ENCODE measurements at regions not wholly inside any gene's neighbourhood (a gene's known extent, or its start where the extent isn't known, plus 50 kb on each side); places are given as distances from the start of the nearest gene placed in this dataset.

GRCh38 chr2:8030573-8031303 is 651.1 kb upstream of the ID2 start:
- no peak overlapping the region for H3K4me3 Mint-ChIP-seq
- H3K4me1 Mint-ChIP-seq (ENCODE audit: low read depth), result peaks cover 6% of the 10 kb centered on the region
- no peaks in the 10 kb centered on the region for H3K9me3 Mint-ChIP-seq
- peaks cover 2% of the 10 kb centered on the region for H3K27me3 Mint-ChIP-seq (ENCODE audit: insufficient read depth)
- H3K36me3 Mint-ChIP-seq (ENCODE audit: low read depth), result no peaks in the 10 kb centered on the region
- no peak overlapping the region for H3K27ac Mint-ChIP-seq
- no peak for DNase-seq (ENCODE audit: low spot score)
- intact Hi-C loops (cut with micrococcal nuclease), result loop anchor here (5.0 kb wide), 1 partner anchor 108 kb away; no protein-coding TSS in a partner anchor

GRCh38 chr2:8031370-8031769 is 650.5 kb upstream of the ID2 start:
- no peak for DNase-seq (ENCODE audit: low spot score)
- H3K9me3 Mint-ChIP-seq, result no peaks in the 10 kb centered on the region
- no peak overlapping the region for H3K27ac Mint-ChIP-seq
- no peak overlapping the region for H3K4me3 Mint-ChIP-seq
- intact Hi-C loops (cut with micrococcal nuclease), result loop anchor here (5.0 kb wide), 1 partner anchor 109 kb away; no protein-coding TSS in a partner anchor
- H3K27me3 Mint-ChIP-seq (ENCODE audit: insufficient read depth), result peaks cover 2% of the 10 kb centered on the region
- H3K36me3 Mint-ChIP-seq (ENCODE audit: low read depth), result no peaks in the 10 kb centered on the region
- H3K4me1 Mint-ChIP-seq (ENCODE audit: low read depth), result peaks cover 6% of the 10 kb centered on the region

GRCh38 chr2:8033546-8034096 is 648.2 kb upstream of the ID2 start:
- intact Hi-C loops (cut with micrococcal nuclease), result loop anchor here (5.0 kb wide), 1 partner anchor 111 kb away; no protein-coding TSS in a partner anchor
- no peak for DNase-seq (ENCODE audit: low spot score)
- Mint-ChIP-seq H3K27me3 (ENCODE audit: insufficient read depth) (peaks cover 2% of the 10 kb centered on the region), H3K36me3 (ENCODE audit: low read depth) (peaks cover 3% of the 10 kb centered on the region), H3K4me1 (ENCODE audit: low read depth) (peaks cover 6% of the 10 kb centered on the region), H3K27ac (no peak overlapping the region), H3K4me3 (no peak overlapping the region), H3K9me3 (peaks cover 8% of the 10 kb centered on the region)

GRCh38 chr2:8036366-8036765 is 645.5 kb upstream of the ID2 start:
- Mint-ChIP-seq H3K4me1 (ENCODE audit: low read depth) (no peaks in the 10 kb centered on the region), H3K9me3 (peaks cover 13% of the 10 kb centered on the region), H3K27me3 (ENCODE audit: insufficient read depth) (peaks cover 2% of the 10 kb centered on the region), H3K4me3 (no peak overlapping the region), H3K36me3 (ENCODE audit: low read depth) (peaks cover 5% of the 10 kb centered on the region), H3K27ac (no peak overlapping the region)
- no peak for DNase-seq (ENCODE audit: low spot score)
- intact Hi-C loops (cut with micrococcal nuclease), result no loop called here

GRCh38 chr2:8039732-8040131 is 642.1 kb upstream of the ID2 start:
- Mint-ChIP-seq H3K27me3 (ENCODE audit: insufficient read depth) (peaks cover 2% of the 10 kb centered on the region), H3K27ac (no peak overlapping the region), H3K36me3 (ENCODE audit: low read depth) (peaks cover 5% of the 10 kb centered on the region), H3K4me3 (no peak overlapping the region), H3K9me3 (peaks cover 22% of the 10 kb centered on the region), H3K4me1 (ENCODE audit: low read depth) (no peaks in the 10 kb centered on the region)
- DNase-seq (ENCODE audit: low spot score), result no peak
- intact Hi-C loops (cut with micrococcal nuclease), result no loop called here

GRCh38 chr2:8043295-8043694 is 638.6 kb upstream of the ID2 start:
- no peaks in the 10 kb centered on the region for H3K27me3 Mint-ChIP-seq (ENCODE audit: insufficient read depth)
- no peaks in the 10 kb centered on the region for H3K4me1 Mint-ChIP-seq (ENCODE audit: low read depth)
- H3K36me3 Mint-ChIP-seq (ENCODE audit: low read depth), result peaks cover 2% of the 10 kb centered on the region
- intact Hi-C loops (cut with micrococcal nuclease), result no loop called here
- H3K27ac Mint-ChIP-seq, result no peak overlapping the region
- H3K9me3 Mint-ChIP-seq, result peaks cover 22% of the 10 kb centered on the region
- no peak for DNase-seq (ENCODE audit: low spot score)
- no peak overlapping the region for H3K4me3 Mint-ChIP-seq

- Mint-ChIP-seq H3K36me3 (ENCODE audit: low read depth) (peaks cover 2% of the 10 kb centered on the region), H3K27me3 (ENCODE audit: insufficient read depth) (no peaks in the 10 kb centered on the region), H3K27ac (no peak overlapping the region), H3K4me1 (ENCODE audit: low read depth) (peaks cover 8% of the 10 kb centered on the region), H3K9me3 (peaks cover 16% of the 10 kb centered on the region), H3K4me3 (no peak overlapping the region)
- intact Hi-C loops (cut with micrococcal nuclease), result no loop called here
- no peak for DNase-seq (ENCODE audit: low spot score)
Measured at GRCh38 chr2:8044046-8044594, 637.7 kb upstream of the ID2 start.

GRCh38 chr2:8045081-8045614 is 636.7 kb upstream of the ID2 start:
- intact Hi-C loops (cut with micrococcal nuclease), result no loop called here
- no peak for DNase-seq (ENCODE audit: low spot score)
- Mint-ChIP-seq H3K27me3 (ENCODE audit: insufficient read depth) (no peaks in the 10 kb centered on the region), H3K27ac (peak overlapping the region; percentile 11), H3K36me3 (ENCODE audit: low read depth) (no peaks in the 10 kb centered on the region), H3K9me3 (peaks cover 16% of the 10 kb centered on the region), H3K4me3 (no peak overlapping the region), H3K4me1 (ENCODE audit: low read depth) (peaks cover 16% of the 10 kb centered on the region)

- peaks cover 32% of the 10 kb centered on the region for H3K4me1 Mint-ChIP-seq (ENCODE audit: low read depth)
- H3K27me3 Mint-ChIP-seq (ENCODE audit: insufficient read depth), result no peaks in the 10 kb centered on the region
- peaks cover 22% of the 10 kb centered on the region for H3K9me3 Mint-ChIP-seq
- no peak for DNase-seq (ENCODE audit: low spot score)
- H3K36me3 Mint-ChIP-seq (ENCODE audit: low read depth), result peaks cover 6% of the 10 kb centered on the region
- no peak overlapping the region for H3K4me3 Mint-ChIP-seq
- no peak overlapping the region for H3K27ac Mint-ChIP-seq
- intact Hi-C loops (cut with micrococcal nuclease), result no loop called here
Measured at GRCh38 chr2:8046849-8047248, 635.0 kb upstream of the ID2 start.

GRCh38 chr2:8049176-8049575 is 632.7 kb upstream of the ID2 start:
- no peak overlapping the region for H3K4me3 Mint-ChIP-seq
- intact Hi-C loops (cut with micrococcal nuclease), result no loop called here
- no peak for DNase-seq (ENCODE audit: low spot score)
- H3K36me3 Mint-ChIP-seq (ENCODE audit: low read depth), result peaks cover 6% of the 10 kb centered on the region
- H3K27me3 Mint-ChIP-seq (ENCODE audit: insufficient read depth), result no peaks in the 10 kb centered on the region
- H3K27ac Mint-ChIP-seq, result no peak overlapping the region
- peaks cover 48% of the 10 kb centered on the region for H3K4me1 Mint-ChIP-seq (ENCODE audit: low read depth)
- peaks cover 21% of the 10 kb centered on the region for H3K9me3 Mint-ChIP-seq

GRCh38 chr2:8049851-8050571 is 631.8 kb upstream of the ID2 start:
- Mint-ChIP-seq H3K4me3 (peak overlapping the region; percentile 43), H3K9me3 (peaks cover 23% of the 10 kb centered on the region), H3K36me3 (ENCODE audit: low read depth) (peaks cover 6% of the 10 kb centered on the region), H3K27me3 (ENCODE audit: insufficient read depth) (no peaks in the 10 kb centered on the region), H3K4me1 (ENCODE audit: low read depth) (peaks cover 48% of the 10 kb centered on the region), H3K27ac (peak overlapping the region; percentile 93)
- intact Hi-C loops (cut with micrococcal nuclease), result loop anchor here (1.0 to 10.0 kb wide), 18 partner anchors 21 to 631 kb away; no protein-coding TSS in a partner anchor
- peak; percentile 52 for DNase-seq (ENCODE audit: low spot score)

- Mint-ChIP-seq H3K4me1 (ENCODE audit: low read depth) (peaks cover 48% of the 10 kb centered on the region), H3K4me3 (no peak overlapping the region), H3K27ac (no peak overlapping the region), H3K9me3 (peaks cover 32% of the 10 kb centered on the region), H3K36me3 (ENCODE audit: low read depth) (peaks cover 8% of the 10 kb centered on the region), H3K27me3 (ENCODE audit: insufficient read depth) (peaks cover 2% of the 10 kb centered on the region)
- intact Hi-C loops (cut with micrococcal nuclease), result loop anchor here (5.0 to 10.0 kb wide), 2 partner anchors 358 to 486 kb away; no protein-coding TSS in a partner anchor
- no peak for DNase-seq (ENCODE audit: low spot score)
Measured at GRCh38 chr2:8053216-8053615, 628.6 kb upstream of the ID2 start.

Data from activated T-helper 1 cell treated with anti-CD3 and anti-CD28 coated beads, Interleukin-12 subunit alpha, Interleukin-12 subunit beta, Interleukin-2, Interleukin-4 antibody, amounts not matched to agents 30 ng/mL and 10 ng/mL and 1 ng/mL, durations not matched to agents 14 hours and 24 hours and 36 hours (primary cell).